Peyer's patch (tissue), 4 donors: ENCODE measurements at regions not wholly inside any gene's neighbourhood (a gene's known extent, or its start where the extent isn't known, plus 50 kb on each side); places are given as distances from the start of the nearest gene placed in this dataset.

ENCODE experiments used
- DNase-seq, 3 donors: peaks; one replicate each; pipeline ENCODE4 v3.0.0-alpha.2; 2017 to 2019
- H3K27ac ChIP-seq, 4 donors: fragments of 200-600 bp; sonication (generic); one replicate each; pipeline ENCODE4 v1.5.1; 2016 to 2019
- H3K27me3 ChIP-seq, 2 donors: fragments of 200-600 bp; sonication (generic); one replicate each; pipeline ENCODE4 v1.5.1; 2019
- H3K36me3 ChIP-seq, 3 donors: fragments of 200-600 bp; sonication (generic); one replicate each; pipeline ENCODE4 v1.5.1; 2016 to 2019
- H3K4me1 ChIP-seq, 4 donors: fragments of 200-600 bp; sonication (generic); one replicate each; pipeline ENCODE4 v1.5.1; 2016 to 2019
- H3K4me3 ChIP-seq, 4 donors: fragments of 200-600 bp; sonication (generic); 1 replicate in 3 of 4; 2 replicates in 1 of 4; pipeline ENCODE4 v1.5.1; 2016 to 2019; ENCODE audit warnings: mild to moderate bottlenecking in 1 of 4
- H3K9me3 ChIP-seq, 4 donors: fragments of 200-600 bp; sonication (generic); one replicate each; pipeline ENCODE4 v1.5.1; 2016 to 2019; ENCODE audit warnings: mild to moderate bottlenecking in 1 of 4
- POLR2A ChIP-seq, 2 donors: fragments of 450-650 bp; IDR thresholded peaks; one replicate each; pipeline ENCODE4 v1.5.1; 2017; ENCODE audit warnings: antibody characterized with exemption in 2 of 2, mild to moderate bottlenecking in 2 of 2, moderate library complexity in 2 of 2
- TF ChIP-seq, protein P1 (sequence below), 6 experiments: fragments of 450-650 bp in 4 of 6; fragments of 200-600 bp in 2 of 6; sonication (generic) in 1 of 6; IDR thresholded peaks; one replicate each; pipeline ENCODE4 v1.5.1; 2017 to 2019; ENCODE audit warnings: antibody characterized with exemption in 6 of 6, mild to moderate bottlenecking in 3 of 6, moderate library complexity in 1 of 6

DNA sequence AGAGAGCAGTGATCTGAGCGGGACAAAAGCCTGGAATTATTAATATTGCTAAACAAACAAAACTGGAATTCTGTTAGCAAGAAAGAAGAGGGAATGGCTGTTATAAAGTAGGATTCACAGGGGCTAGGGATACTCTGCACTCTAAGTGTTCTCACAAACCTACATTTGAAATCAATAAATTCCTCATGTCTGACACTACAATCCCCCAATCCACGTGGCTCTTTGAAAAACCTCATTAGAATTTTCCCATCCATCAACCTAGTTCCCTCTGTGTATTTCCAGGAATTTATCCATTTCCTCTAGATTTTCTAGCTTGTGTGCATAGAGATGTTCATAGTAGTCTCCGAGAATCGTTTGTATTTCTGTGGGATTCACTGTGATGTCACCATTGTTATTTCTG lies 307.5 kb downstream of the RBM26 start:
- H3K9me3 ChIP-seq, result no peaks in the 10 kb centered on the region
- H3K27ac ChIP-seq, result no peak overlapping the region
- no peak overlapping the region for H3K4me3 ChIP-seq
- no peaks in the 10 kb centered on the region for H3K4me1 ChIP-seq
- no peak for TF ChIP-seq POLR2A (IDR thresholded peaks at IDR 0.05)
- H3K36me3 ChIP-seq, result no peaks in the 10 kb centered on the region
- H3K27me3 ChIP-seq, result no peaks in the 10 kb centered on the region
- DNase-seq, result no peak

DNA sequence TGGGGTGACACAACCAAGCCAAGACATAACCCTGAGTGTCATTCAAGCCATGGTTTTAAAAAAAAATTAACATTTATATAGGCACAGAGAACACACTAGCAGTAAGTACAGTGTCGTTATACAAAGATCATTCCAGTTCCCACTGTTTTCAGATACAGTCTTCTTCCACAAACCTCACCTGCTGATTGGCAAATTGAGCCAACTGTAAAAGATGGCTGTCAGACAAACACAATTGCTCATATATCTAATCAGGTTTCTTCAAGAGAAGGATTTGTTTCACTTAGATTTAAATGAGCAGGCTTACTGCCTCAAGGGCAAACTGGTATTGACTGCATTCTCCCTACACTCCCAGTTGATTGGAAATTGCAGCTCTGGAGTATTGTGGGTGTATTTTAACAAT lies 308.9 kb downstream of the RBM26 start:
- Histone ChIP-seq H3K9me3 (no peaks in the 10 kb centered on the region), H3K36me3 (no peaks in the 10 kb centered on the region), H3K4me3 (no peak overlapping the region), H3K27me3 (no peaks in the 10 kb centered on the region), H3K27ac (no peak overlapping the region), H3K4me1 (no peaks in the 10 kb centered on the region)
- TF ChIP-seq, protein P1, sequence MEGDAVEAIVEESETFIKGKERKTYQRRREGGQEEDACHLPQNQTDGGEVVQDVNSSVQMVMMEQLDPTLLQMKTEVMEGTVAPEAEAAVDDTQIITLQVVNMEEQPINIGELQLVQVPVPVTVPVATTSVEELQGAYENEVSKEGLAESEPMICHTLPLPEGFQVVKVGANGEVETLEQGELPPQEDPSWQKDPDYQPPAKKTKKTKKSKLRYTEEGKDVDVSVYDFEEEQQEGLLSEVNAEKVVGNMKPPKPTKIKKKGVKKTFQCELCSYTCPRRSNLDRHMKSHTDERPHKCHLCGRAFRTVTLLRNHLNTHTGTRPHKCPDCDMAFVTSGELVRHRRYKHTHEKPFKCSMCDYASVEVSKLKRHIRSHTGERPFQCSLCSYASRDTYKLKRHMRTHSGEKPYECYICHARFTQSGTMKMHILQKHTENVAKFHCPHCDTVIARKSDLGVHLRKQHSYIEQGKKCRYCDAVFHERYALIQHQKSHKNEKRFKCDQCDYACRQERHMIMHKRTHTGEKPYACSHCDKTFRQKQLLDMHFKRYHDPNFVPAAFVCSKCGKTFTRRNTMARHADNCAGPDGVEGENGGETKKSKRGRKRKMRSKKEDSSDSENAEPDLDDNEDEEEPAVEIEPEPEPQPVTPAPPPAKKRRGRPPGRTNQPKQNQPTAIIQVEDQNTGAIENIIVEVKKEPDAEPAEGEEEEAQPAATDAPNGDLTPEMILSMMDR (IDR thresholded peaks at IDR 0.05), result no peak
- TF ChIP-seq POLR2A (IDR thresholded peaks at IDR 0.05), result no peak
- DNase-seq, result no peak

DNA sequence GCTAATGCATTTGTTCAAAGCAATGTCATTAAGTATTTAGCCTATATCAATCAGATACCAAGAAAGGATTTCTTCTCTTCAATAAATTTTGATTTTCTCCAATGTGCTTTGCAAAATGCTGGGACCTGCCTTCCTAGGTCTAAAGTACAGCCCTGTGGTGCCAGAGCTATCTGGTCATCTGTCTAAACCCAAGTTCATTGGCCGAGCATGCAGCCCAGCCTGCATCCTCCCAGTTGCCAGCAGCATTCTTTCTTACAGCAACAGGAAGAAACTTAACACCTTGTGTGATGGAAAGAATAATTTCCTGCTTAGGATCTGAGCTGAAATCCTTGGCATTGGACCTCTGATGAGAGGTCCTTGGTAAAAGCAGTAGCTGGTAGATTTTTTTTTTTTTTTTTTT lies 310.0 kb downstream of the RBM26 start:
- no peaks in the 10 kb centered on the region for H3K27me3 ChIP-seq
- no peaks in the 10 kb centered on the region for H3K4me1 ChIP-seq
- H3K36me3 ChIP-seq, result no peaks in the 10 kb centered on the region
- no peak overlapping the region for H3K4me3 ChIP-seq
- H3K9me3 ChIP-seq, result no peaks in the 10 kb centered on the region
- H3K27ac ChIP-seq, result no peak overlapping the region
- no peak for TF ChIP-seq POLR2A (IDR thresholded peaks at IDR 0.05)
- TF ChIP-seq, protein P1 (IDR thresholded peaks at IDR 0.05), result no peak
- DNase-seq, result no peak

DNA sequence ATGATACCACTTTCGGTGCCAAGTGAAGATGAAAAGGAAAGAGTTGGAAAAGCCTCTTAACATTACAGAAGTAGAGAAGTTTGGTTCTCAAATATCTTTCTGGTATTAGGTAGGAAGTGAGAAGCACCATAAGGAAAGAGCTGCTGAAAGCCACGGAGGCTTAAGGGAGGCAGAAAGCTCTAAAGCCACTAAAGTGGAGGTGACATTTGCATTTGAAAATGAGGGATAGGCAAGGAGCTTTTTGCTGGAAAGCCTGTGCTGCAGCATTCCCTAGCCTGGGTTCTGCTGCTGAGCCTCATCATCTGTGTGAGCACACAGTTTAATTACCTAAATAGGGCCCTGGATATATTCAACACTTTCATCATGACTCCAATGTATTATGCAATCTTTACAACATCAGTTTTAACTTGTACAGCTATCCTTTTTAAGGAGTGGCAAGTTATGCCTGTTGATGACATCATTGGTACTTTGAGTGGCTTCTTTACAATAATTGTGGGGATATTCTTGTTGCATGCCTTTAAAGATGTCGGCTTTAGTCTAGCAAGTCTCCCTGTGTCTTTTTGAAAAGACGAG lies 315.4 kb downstream of the RBM26 start:
- TF ChIP-seq POLR2A (IDR thresholded peaks at IDR 0.05), result no peak
- TF ChIP-seq, protein P1 (IDR thresholded peaks at IDR 0.05), result no peak
- Histone ChIP-seq H3K4me3 (no peak overlapping the region), H3K36me3 (no peaks in the 10 kb centered on the region), H3K4me1 (no peaks in the 10 kb centered on the region), H3K27me3 (no peaks in the 10 kb centered on the region), H3K9me3 (no peaks in the 10 kb centered on the region), H3K27ac (no peak overlapping the region)
- DNase-seq, result no peak

DNA sequence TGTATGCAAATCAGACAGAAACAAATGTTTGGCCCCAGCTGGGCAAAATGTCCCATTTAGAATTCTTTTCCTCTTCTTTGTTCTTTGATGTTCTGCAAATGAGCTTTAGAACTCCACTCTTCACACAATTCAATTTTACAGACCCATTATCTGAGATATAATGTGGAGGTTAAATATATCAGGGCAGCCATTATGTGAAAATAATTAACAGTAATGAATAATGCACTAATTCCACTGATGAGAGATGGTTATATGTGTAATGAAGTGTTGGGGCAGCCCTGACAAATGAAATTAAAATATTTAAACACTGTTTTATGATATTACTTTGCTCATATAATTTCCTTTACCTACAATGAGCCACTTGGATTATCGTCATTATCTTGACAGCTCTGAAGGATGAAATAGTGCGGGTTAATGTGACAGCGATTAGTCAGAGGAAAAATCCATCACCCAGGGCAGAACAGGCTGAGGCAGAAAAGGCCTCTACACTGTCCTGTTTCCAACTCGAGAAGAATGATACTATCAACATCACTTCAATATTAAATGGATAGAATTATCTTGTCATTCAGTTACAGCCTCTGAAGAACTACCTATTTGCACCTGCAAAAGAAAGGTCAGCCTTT lies 321.1 kb downstream of the RBM26 start:
- no peak overlapping the region for H3K4me3 ChIP-seq
- TF ChIP-seq POLR2A (IDR thresholded peaks at IDR 0.05), result no peak
- TF ChIP-seq, protein P1 (IDR thresholded peaks at IDR 0.05), result no peak
- H3K9me3 ChIP-seq, result no peaks in the 10 kb centered on the region
- H3K36me3 ChIP-seq, result no peaks in the 10 kb centered on the region
- no peaks in the 10 kb centered on the region for H3K4me1 ChIP-seq
- DNase-seq, result no peak
- H3K27ac ChIP-seq, result no peak overlapping the region
- H3K27me3 ChIP-seq, result no peaks in the 10 kb centered on the region

DNA sequence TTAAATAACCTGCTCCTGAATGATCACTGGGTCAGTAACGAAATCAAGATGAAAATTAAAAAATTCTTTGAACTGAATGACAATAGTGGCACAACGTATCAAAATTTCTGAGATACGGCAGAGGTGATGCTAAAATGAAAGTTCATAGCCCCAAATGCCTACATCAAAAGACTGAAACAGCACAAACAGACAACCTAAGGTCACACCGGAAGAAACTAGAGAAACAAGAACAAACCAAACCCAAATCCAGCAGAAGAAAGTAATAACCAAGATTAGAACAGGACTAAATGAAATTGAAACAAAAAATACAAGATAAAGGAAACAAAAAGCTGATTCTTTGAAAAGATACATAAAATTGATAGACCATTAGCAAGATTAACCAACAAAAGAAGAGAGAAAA lies 324.1 kb downstream of the RBM26 start:
- Histone ChIP-seq H3K36me3 (no peaks in the 10 kb centered on the region), H3K27ac (no peak overlapping the region), H3K27me3 (no peaks in the 10 kb centered on the region), H3K4me3 (no peak overlapping the region), H3K9me3 (no peaks in the 10 kb centered on the region), H3K4me1 (no peaks in the 10 kb centered on the region)
- TF ChIP-seq, protein P1 (IDR thresholded peaks at IDR 0.05), result no peak
- TF ChIP-seq POLR2A (IDR thresholded peaks at IDR 0.05), result no peak
- no peak for DNase-seq
